NB4 (cell line): ENCODE measurements at regions not wholly inside any gene's neighbourhood (a gene's known extent, or its start where the extent isn't known, plus 50 kb on each side); places are given as distances from the start of the nearest gene placed in this dataset.

Source experiments
- MYC ChIP-seq: IDR thresholded peaks from 2 replicates; pipeline ENCODE4 v1.6.1; 2011; ENCODE audit warnings: low read depth, low read length
- TF ChIP-seq, protein P1 (sequence below): IDR thresholded peaks from one replicate; pipeline ENCODE4 v1.5.1; 2012; ENCODE audit warnings: low read depth, low read length

DNA sequence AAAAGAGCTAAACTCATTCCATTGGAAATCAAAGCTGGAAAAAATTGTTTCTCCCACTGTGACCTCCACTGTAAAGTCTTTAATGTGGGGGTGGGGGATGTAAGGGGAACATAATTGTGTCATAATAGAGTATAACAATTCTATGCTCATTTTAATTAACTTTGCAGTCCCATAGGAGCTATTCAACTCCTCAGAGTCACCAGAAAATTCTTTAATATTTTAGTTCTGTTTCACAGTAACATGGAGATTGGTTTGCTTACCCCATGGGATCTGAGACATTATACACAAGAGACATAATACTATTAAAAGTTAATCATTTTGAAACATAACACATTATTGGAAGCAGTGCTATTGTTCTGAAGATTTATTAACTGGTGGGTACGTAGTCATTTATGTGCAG, 765.9 kb upstream of the GRM7 start:
- TF ChIP-seq, protein P1, sequence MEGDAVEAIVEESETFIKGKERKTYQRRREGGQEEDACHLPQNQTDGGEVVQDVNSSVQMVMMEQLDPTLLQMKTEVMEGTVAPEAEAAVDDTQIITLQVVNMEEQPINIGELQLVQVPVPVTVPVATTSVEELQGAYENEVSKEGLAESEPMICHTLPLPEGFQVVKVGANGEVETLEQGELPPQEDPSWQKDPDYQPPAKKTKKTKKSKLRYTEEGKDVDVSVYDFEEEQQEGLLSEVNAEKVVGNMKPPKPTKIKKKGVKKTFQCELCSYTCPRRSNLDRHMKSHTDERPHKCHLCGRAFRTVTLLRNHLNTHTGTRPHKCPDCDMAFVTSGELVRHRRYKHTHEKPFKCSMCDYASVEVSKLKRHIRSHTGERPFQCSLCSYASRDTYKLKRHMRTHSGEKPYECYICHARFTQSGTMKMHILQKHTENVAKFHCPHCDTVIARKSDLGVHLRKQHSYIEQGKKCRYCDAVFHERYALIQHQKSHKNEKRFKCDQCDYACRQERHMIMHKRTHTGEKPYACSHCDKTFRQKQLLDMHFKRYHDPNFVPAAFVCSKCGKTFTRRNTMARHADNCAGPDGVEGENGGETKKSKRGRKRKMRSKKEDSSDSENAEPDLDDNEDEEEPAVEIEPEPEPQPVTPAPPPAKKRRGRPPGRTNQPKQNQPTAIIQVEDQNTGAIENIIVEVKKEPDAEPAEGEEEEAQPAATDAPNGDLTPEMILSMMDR = no peak
- TF ChIP-seq MYC = no peak
